ENCODE measurements at regions not wholly inside any gene's neighbourhood (a gene's known extent, or its start where the extent isn't known, plus 50 kb on each side); places are given as distances from the start of the nearest gene placed in this dataset.

- Histone ChIP-seq H3K9ac (ENCODE audit: low read length) (no peak overlapping the region), H3K9me2 (ENCODE audit: low read depth, low read length) (no peaks in the 10 kb centered on the region), H3K27ac (ENCODE audit: low read depth, low read length, poor library complexity, severe bottlenecking) (no peak overlapping the region), H3K9me3 (ENCODE audit: low read length) (no peaks in the 10 kb centered on the region), H3K4me3 (ENCODE audit: low read depth, low read length, poor library complexity, severe bottlenecking) (no peak overlapping the region), H2AFZ (ENCODE audit: low read length) (no peak overlapping the region), H3F3A (ENCODE audit: insufficient read depth, low read length) (no peaks in the 10 kb centered on the region), H3K36me3 (ENCODE audit: insufficient read depth, low read length) (no peaks in the 10 kb centered on the region), H3K27me3 (ENCODE audit: insufficient read depth, low read length) (no peaks in the 10 kb centered on the region), H3K4me1 (ENCODE audit: insufficient read depth, low read length, severe bottlenecking) (no peaks in the 10 kb centered on the region), H3K4me2 (ENCODE audit: low read length) (no peak overlapping the region), H4K20me1 (ENCODE audit: insufficient read depth, low read length) (no peaks in the 10 kb centered on the region), H3K79me2 (ENCODE audit: insufficient read depth, low read length) (no peaks in the 10 kb centered on the region)
- no peak for TF ChIP-seq CTCF (IDR thresholded peaks at IDR 0.05; ENCODE audit: low read length)
- TF ChIP-seq EZH2 (IDR thresholded peaks at IDR 0.05; ENCODE audit: borderline replicate concordance, low read length), result no peak
Observed at GRCh38 chr4:11175374-11175773, 253.3 kb downstream of the HS3ST1 start.

GRCh38 chr4:11166606-11167005 lies 262.1 kb downstream of the HS3ST1 start:
- no peak for TF ChIP-seq CTCF (IDR thresholded peaks at IDR 0.05; ENCODE audit: low read length)
- TF ChIP-seq EZH2 (IDR thresholded peaks at IDR 0.05; ENCODE audit: borderline replicate concordance, low read length), result no peak
- no peaks in the 10 kb centered on the region for H3K9me3 ChIP-seq (ENCODE audit: low read length)
- no peaks in the 10 kb centered on the region for H3K36me3 ChIP-seq (ENCODE audit: insufficient read depth, low read length)
- no peak overlapping the region for H3K27ac ChIP-seq (ENCODE audit: low read depth, low read length, poor library complexity, severe bottlenecking)
- no peak overlapping the region for H3K4me2 ChIP-seq (ENCODE audit: low read length)
- H3F3A ChIP-seq (ENCODE audit: insufficient read depth, low read length), result no peaks in the 10 kb centered on the region
- H3K27me3 ChIP-seq (ENCODE audit: insufficient read depth, low read length), result no peaks in the 10 kb centered on the region
- no peak overlapping the region for H3K4me3 ChIP-seq (ENCODE audit: low read depth, low read length, poor library complexity, severe bottlenecking)
- no peak overlapping the region for H3K9ac ChIP-seq (ENCODE audit: low read length)
- no peak overlapping the region for H2AFZ ChIP-seq (ENCODE audit: low read length)
- H3K4me1 ChIP-seq (ENCODE audit: insufficient read depth, low read length, severe bottlenecking), result no peaks in the 10 kb centered on the region
- H3K79me2 ChIP-seq (ENCODE audit: insufficient read depth, low read length), result no peaks in the 10 kb centered on the region
- H3K9me2 ChIP-seq (ENCODE audit: low read depth, low read length), result no peaks in the 10 kb centered on the region
- no peaks in the 10 kb centered on the region for H4K20me1 ChIP-seq (ENCODE audit: insufficient read depth, low read length)

- Histone ChIP-seq H3K9me2 (ENCODE audit: low read depth, low read length) (no peaks in the 10 kb centered on the region), H3F3A (ENCODE audit: insufficient read depth, low read length) (no peaks in the 10 kb centered on the region), H3K4me2 (ENCODE audit: low read length) (no peak overlapping the region), H3K79me2 (ENCODE audit: insufficient read depth, low read length) (no peaks in the 10 kb centered on the region), H3K9ac (ENCODE audit: low read length) (no peak overlapping the region), H4K20me1 (ENCODE audit: insufficient read depth, low read length) (no peaks in the 10 kb centered on the region), H3K9me3 (ENCODE audit: low read length) (no peaks in the 10 kb centered on the region), H3K27me3 (ENCODE audit: insufficient read depth, low read length) (no peaks in the 10 kb centered on the region), H3K27ac (ENCODE audit: low read depth, low read length, poor library complexity, severe bottlenecking) (no peak overlapping the region), H3K36me3 (ENCODE audit: insufficient read depth, low read length) (no peaks in the 10 kb centered on the region), H3K4me3 (ENCODE audit: low read depth, low read length, poor library complexity, severe bottlenecking) (no peak overlapping the region), H3K4me1 (ENCODE audit: insufficient read depth, low read length, severe bottlenecking) (no peaks in the 10 kb centered on the region), H2AFZ (ENCODE audit: low read length) (no peak overlapping the region)
- TF ChIP-seq CTCF (IDR thresholded peaks at IDR 0.05; ENCODE audit: low read length), result no peak
- no peak for TF ChIP-seq EZH2 (IDR thresholded peaks at IDR 0.05; ENCODE audit: borderline replicate concordance, low read length)
Observed at GRCh38 chr4:11166034-11166433, 262.7 kb downstream of the HS3ST1 start.

Data from OCI-LY1 (cell line).